ENCODE measurements at regions not wholly inside any gene's neighbourhood (a gene's known extent, or its start where the extent isn't known, plus 50 kb on each side); places are given as distances from the start of the nearest gene placed in this dataset.
"Not testable (repeated sequence)": the region's sequence is repeated elsewhere in the genome, so short reads cannot be mapped to it uniquely, and the experiment has no call there.

DNA sequence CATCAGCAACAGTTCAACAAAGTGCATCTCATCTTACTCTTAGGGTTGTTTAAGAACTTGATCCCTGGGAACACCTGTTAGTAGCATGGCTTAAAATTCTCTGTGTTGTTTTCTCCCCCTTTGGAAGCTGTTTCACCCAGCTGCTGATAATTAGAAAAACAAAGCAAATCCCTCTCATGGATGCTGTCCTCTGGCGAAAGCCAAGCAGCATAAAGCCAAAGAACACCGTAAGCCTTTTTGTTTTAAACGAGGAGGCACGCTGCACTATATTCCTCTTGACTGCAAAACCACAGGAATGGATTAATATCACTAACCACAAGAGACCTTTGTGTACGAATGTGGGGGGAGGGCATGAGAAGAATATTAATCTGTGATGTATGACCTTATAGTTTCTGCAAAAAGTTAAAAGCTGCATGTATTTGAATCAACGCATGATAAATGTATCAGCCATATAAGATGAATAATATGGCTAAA lies 923.2 kb downstream of the LTN1 start:
- DNase-seq (ENCODE audit: low read depth): no peak

DNA sequence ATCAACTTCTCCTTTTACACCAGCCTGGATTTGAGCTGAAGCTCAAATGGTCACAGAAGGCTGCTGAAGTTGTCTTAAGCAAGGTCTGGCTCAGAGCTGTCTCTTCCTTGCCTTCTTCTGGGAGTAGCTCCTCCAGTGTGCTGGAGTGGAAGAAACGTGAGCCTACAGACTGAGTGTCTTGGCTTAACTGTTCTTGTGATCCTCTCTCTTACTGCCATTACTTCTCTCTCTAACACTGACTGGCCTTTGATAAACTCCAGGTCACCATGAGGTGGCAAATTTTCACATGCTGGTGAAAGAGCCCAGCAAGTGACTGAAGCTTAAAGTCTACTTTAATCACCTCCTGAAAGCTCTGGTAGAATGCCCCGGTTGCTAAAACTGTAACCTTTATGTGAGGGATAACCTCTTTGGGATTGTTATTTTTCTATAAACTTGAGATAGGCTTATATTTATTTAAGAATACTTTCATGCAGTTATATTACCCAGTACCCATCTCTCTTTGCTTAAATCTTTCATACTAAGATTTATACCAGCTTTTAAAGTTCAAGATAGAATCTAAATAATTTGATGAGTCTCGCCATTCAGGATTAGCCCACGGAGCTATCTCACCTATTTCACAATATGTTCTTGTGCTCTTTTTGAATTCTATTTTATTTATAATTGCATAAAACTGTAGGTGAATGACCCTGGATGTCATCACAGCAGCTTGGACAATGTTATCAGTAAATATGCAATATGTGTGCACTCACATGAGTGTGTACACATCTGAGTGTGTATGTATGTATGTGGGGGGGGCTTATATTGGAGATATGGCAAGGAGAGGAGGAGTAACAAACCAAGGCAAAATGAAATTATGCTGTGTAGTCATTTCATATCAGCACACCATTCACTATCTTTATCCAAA lies 924.0 kb downstream of the LTN1 start:
- DNase-seq (ENCODE audit: low read depth): no peak

DNA sequence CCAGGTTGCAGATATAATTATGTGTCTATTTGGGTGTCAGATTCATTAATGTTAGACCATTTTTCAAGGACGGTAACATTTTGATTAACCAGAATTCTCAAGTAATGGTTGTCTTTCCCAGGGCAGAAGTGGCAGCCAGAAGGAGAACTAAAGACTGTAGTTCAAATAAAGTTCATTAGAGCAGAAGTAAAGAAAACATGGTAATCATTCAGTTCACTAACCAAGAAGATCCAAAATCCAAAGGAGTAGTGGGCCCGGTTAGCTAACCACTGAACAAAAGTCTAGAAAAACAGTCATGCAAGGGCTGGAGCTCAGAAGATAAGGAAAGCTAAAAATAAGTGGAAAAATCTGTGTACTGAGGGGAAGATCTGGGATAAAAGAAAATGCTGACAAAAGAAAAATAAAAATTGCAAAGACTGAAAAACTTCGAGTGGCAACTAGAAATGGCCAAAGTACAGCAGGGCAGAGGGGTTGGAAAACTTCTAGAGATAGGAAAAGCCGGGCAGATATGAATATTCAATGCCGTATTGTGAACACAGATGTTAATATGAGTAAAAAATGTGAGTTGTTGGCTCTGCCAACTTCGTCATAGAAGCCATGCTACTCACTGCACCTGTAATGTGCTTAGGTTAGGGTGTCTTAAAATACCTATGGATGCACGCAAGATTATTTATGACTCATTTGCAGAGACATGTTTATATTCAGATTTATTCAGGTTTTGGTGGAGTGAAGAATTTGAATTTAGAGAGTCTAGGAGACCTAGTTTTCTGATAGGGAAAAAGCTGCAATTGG lies 925.9 kb downstream of the LTN1 start:
- no peak for DNase-seq (ENCODE audit: low read depth)

DNA sequence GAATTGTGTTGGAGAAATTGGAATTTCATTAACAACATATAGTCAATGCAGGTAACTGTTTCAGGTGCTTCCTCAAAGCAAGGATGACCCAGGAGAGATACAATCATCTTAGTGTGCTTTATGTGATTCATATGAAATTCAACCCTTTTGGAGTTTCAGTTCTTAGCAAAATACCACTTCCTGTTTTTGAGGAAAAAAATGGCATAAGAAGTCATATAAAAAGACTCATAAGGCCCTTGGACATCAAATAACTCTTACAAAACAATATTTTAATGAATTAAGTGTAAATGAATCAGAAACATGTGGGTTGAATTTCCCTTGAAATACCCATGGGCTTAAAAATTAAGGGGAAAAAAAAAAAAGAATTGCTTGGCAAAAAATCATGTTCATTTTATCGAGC lies 926.6 kb downstream of the LTN1 start:
- DNase-seq (ENCODE audit: low read depth): no peak

DNA sequence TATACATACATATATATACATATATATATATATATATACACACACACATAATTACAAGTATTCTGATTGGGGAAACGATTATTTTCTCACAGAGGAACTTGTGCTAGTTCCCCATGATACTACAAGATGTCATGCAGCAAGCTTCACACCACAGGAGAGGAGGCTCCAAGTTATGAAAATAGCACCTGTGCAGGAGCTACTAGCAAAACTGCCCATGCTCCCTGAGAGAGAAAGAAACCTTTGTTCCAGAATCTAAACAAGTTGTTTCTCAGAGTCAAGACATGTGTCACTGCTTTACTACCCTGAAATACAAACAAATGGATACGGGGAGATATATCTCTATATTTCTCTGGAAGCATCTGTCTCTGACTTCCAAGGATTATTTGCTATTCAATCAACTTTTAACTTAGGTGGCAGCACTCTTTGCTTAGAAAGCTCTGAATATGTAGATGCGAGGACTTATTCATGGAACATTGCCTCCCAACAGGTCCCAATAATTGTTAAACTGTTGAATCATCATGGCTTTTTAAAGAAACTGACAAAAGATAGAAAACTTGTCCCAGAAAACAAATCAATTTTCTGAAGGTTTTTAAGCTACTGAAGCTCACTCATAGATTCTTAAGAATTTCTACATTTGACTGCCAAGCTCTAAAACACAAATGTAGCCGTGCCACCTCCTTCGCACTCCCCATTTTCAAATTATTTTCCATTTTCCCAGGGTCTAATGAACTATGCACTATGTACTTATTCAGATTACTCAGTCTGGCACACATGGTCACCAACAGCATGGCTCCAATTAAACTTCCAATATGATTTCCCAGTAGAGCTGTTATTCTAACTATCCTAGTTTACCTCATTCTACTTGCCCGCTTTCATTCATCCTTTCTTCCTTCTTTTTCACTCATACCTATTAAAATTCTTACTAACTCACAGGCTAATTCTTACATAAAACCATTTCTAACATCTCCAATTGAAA lies 929.1 kb downstream of the LTN1 start:
- no peak for DNase-seq (ENCODE audit: low read depth)

DNA sequence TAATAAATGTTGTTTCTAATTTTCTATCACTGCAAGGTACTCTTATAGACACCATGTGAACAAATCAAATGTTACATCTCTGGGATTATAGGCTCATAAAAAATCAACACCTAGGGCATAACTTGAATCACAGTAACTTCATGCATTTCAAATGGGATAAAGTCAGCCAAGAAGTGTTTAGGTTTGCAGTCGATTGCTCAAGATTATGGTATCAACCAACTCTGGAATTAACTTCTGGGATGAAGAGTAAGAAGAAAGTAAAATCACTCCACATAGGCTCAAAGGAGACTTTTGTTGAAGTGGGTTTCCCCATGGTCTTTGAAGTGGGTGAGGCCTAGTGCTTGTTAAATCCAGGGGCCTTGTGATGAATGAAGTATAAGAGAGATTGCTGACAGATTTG lies 939.7 kb downstream of the LTN1 start:
- not testable (repeated sequence) for DNase-seq (ENCODE audit: low read depth)

DNA sequence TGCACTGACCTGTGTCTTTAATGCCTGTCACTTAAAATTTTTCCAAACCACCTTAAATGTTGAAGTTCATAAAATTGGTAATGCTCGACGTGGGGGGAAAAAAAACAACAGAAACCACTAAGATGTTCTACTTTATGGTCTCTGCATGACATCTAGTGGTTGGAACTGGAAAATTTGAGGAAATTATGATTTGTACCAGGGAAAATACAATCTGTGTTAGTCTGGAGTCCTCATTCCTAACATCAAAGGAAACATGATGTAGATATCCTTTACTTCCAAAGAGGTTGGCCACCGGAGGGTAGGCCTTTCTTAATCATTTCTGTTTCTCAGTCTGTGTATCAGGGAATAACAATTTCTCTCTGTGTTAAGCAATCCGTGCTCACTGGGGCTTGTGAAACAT lies 941.0 kb downstream of the LTN1 start:
- DNase-seq (ENCODE audit: low read depth): not testable (repeated sequence)

DNA sequence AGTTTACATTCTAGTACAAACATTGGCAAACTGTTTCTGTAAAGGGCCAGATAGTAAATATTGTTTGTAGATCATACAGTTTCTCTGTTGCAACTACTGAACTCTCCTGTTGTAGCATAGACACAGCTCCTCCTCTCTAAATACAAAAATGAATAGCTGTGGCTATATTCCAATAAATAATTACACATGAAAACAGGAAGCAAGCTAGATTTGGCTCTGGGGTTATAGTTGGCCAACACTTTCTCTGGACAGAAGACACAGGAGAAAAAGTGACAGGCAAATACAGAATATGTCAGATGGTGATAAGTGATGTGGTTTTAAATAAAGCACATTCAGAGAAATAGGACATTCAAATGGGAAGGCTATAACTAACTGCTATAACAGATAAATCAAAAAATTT lies 957.0 kb downstream of the LTN1 start:
- DNase-seq (ENCODE audit: low read depth): not testable (repeated sequence)

DNA sequence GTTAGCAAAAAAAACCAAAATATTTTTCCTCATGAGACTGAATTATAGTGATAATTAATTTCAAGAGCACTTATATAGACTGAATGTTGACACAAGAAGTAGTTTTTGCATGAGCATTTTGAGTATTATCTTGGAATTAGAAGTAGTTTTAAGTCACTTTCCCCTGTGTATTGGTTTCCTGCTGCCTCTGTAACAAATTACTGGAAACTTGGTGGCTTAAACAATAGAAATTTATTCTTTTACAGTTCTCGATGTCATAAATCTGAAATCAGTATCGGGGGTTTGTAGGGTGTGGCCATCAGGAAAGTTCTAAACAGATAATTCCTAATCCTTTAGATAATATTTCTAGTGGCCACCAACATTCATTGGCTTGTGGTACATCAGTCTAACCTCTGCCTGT lies 957.8 kb downstream of the LTN1 start:
- DNase-seq (ENCODE audit: low read depth): not testable (repeated sequence)

DNA sequence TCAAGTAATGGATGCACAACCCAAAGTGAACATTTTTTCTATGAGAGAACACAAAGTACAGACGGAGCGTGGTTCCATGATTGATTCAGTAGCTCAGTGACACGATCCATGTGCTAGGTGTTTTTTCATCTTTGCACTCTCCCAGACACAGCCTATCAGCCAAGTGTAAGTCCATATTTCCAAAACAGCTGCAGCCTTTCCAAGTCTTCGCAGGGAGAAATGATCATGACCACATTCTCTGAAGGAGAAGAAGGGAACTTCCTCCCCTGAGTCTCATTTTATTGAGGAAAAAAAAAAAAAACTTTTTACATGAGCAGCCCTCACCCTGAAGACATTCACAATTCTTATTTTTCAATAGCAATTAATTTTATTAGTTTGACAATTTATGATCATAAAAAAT lies 958.3 kb downstream of the LTN1 start:
- not testable (repeated sequence) for DNase-seq (ENCODE audit: low read depth)

DNA sequence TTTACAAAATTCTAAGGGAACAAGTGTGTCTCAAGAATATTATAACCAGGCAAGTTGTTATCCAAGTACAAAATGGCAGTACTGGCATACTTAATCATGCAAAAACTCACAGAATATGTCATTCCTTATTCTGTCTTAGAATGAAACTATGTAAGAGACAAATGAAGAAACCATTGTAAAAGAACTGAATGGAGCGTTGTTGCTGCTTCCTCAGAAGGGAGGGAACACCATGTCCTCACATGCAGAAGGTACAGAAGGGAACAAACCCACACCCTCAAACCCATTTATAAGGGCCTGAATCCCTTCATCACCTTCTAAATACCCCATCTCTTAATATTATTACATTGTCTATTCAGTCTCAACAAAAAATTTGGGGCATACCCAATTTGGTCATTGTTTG lies 960.0 kb downstream of the LTN1 start:
- DNase-seq (ENCODE audit: low read depth): not testable (repeated sequence)

DNA sequence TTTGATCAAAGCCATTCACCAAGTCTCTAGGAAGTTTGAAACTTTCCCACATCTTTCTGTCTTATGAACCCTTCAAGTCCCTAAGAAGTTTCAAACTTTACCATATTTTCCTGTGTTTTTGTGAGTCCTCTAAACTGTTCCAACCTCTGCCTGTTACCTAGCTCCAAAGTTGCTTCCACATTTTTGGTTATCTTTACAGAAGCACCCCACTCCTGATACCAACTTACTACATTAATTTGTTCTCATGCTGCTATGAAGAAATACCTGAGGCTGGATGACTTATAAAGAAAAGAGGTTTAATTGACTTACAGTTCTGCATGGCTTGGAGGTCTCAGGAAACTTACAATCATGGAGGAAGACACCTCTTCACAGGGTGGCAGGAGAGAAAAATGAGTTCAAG lies 961.6 kb downstream of the LTN1 start:
- not testable (repeated sequence) for DNase-seq (ENCODE audit: low read depth)

DNA sequence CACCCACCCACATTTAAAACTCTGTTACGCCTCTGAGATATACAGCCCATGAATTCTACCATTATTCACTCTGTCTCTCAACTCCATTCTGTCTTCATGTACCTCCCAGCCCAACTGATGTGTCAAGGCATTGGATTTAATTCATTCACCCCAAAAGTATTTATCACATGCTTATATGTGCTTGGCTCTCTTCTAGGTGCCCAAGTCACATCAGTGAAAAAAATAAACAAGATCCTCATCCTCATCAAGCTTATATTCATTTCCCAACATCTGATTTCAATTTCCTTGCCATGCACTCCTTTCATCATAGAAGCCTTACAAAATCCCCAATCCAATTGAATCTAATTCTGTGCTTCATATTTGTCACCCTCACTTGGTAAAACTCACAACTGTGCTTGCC lies 967.6 kb downstream of the LTN1 start:
- no peak for DNase-seq (ENCODE audit: low read depth)

DNA sequence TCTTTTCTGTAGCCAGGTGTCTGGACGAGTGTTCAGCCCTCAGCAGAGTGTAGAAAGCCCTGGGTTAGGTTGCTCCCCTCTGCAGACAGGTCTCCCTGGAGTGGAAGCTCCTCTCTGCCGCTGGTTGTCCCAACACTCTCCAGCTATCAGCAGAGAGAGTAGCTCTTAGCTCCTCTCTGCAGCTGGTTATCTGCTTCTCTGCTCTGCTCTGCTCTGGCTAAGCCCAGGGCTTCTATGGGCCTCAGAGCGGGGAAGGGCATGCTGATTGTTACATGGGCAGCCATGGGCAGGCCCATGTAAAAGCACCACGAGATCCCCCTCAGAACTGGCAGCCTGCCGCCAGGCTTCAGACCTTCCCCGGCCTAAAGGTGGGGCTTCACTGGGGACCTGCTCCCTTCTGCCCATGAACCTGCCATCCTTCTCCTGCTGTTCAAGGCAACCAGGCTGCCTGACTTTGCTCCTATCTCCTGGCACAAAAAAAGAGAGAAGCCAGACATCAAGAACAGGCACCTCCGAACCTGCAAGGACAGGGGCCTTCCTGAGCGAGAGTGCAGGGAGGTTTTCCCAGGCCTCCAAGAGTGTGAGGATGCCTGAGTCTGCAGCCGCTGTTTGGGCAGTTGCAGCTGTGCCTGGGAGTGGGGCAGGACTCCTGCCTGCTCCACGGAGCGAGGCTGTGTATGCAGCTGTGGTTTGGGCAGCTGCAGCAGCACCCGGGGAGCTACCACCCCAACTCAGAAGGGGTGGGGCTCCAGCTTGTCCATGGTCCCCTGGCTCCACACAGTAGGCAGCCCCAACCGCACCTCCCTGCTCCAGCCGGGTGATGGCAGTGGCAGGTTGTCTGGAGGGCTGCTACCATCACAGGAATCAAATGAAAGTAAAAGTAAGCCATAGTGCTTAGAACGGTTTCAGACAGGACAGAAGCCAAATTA lies 973.7 kb downstream of the LTN1 start:
- DNase-seq (ENCODE audit: low read depth): no peak

DNA sequence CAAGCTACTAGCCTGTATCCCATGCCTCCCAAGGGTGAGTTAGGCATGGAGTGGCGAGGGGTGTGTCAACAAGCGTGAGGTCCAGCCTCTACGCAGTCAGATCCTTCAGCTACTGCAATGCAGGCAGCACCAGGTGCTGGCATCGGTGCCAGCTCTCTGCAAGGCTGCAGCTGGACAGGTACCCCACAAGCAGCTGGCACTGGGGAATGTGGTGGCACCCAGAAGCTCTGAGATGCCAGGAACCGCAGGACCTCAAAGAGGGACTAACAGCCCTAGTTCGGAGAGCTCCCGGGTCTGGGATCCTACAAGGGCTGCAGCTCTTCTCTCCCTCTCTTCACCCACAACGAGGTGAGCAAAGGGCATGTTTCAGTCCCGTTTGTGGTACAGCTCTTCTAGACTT lies 974.5 kb downstream of the LTN1 start:
- no peak for DNase-seq (ENCODE audit: low read depth)

DNA sequence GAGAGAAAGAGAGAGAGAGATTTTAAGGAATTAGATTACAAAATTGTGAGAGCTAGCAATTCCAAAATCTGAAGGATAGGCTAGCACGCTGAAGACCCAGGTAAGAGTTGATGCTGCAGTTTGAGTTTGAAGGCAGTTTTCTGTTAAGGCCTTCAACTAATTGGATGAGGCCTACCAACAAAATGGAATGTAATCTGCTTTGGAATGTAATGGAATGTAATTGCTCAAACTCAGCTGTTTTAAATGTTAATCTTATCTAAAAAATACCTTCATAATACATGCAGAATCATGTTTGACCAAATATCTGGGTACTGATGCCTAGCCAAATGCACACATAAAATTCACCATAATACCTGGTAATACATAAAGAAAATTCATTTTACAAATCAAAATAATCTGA lies 976.1 kb downstream of the LTN1 start:
- no peak for DNase-seq (ENCODE audit: low read depth)

DNA sequence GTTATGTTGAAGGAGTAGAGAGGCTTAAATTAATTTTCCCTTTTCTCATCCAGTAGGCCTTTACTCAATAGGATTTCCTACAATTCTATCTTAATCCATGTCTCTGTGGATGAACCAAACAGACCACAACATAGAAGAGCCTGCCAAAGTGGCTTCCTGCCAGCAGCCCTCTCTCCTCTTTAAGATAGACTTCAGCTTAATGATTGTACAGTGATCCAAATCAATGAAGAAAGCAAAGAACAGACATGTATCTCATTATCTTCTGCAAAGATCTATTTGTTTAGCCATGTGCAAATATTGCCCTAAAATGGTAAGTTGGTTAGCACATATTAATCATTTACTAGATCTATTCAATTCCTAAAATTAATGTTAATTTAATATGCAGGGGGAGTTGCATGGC lies 979.6 kb downstream of the LTN1 start:
- not testable (repeated sequence) for DNase-seq (ENCODE audit: low read depth)

DNA sequence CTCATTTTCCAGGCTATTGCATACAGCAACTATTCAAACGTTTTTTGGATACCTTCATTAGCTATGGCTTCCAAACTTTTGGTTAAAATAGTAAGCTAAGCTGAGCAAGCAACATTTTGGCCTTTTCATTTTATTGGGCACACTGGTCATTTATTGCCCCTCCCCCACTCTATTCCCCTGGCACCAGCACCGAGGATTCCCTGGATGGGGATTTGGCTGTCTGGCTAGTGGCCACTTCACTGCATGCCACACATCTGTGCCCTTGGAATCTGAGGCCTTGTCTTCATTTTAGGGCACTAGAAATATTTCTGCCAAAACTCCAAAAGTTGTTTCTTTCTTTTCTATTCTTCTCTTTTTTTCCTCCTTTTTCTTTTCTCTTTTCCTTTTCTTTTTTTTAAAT lies 980.7 kb downstream of the LTN1 start:
- not testable (repeated sequence) for DNase-seq (ENCODE audit: low read depth)

DNA sequence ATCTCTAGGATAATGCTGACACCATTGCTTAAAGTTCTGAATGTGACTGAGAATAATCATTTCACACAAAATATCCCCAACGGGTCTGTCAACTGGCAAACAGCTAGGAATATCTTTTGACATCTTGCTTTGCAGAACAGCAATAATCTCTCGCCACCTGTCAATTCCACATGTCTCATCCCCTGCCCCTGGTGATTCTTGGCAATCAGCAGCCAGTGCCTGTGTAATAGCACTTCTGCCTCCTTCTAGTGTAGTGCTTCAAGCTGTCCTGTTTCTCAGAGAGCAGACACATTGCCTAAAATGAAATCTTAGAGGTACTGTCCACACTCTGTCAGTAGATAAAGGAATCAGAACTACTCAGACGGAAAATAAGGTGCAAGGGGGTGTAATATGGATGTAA lies 984.4 kb downstream of the LTN1 start:
- DNase-seq (ENCODE audit: low read depth): not testable (repeated sequence)

DNA sequence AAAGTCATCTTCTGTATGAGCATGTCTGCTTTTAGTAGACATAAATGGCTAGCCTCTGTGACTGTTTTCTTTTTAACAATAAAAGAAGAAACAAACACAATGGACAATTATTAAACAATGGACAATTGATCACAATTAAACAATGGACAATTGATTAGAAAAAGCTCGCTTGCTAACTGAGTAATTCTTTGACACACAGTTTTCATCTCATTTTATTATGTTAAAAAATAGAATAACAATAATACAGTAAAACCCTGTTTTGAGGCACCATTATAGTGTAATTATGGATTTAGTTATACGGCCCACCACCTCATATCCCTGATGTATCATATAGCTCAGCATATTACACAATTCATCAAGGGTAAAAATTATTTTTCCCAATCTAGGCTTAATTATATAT lies 989.0 kb downstream of the LTN1 start:
- not testable (repeated sequence) for DNase-seq (ENCODE audit: low read depth)

DNA sequence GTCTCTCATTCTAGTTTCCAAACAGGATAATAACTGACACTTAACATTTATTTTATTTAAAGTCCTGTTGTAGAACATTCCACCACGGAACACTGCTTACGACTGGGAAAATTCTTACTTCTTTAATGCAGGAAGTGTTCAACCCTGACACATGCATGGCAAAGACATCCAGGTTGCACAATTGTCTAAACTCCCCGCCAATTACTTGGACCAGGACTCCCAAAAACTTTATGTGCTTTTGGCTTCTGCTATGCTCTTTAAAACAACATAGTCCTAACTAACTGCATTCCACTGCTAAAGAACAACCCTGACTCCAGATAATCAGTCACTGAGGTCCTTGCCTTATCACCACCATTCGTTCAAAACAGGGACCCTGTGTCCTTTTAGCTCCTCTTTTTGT lies 995.8 kb downstream of the LTN1 start:
- DNase-seq (ENCODE audit: low read depth): not testable (repeated sequence)

All from activated T-helper 1 cell treated with Interleukin-2 at 50 U/mL for 16 hours (primary cell).